ENCODE measurements at regions not wholly inside any gene's neighbourhood (a gene's known extent, or its start where the extent isn't known, plus 50 kb on each side); places are given as distances from the start of the nearest gene placed in this dataset.
"Not testable (repeated sequence)": the region's sequence is repeated elsewhere in the genome, so short reads cannot be mapped to it uniquely, and the experiment has no call there.

GRCh38 chr16:23013484-23013883, 135.8 kb downstream of the USP31 start:
- DNase-seq: peak; percentile 21

DNA sequence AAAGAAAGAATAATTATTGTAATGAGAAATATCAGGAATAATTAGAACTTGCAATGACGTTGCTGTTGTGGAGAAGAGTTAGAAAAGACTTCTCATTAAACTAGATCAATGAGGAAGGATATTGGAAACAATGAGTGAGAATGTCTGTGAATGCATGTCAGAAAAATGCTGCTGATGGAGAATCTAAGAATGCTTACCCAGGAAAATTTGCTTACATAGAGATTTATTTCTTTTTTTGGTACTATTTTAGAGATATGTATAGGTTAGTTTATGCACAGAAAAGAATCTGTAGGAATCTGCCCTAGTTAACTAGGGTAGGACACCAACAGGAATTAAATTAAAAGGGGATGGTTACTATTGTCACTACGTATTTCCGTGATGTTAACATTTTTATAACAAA, 140.2 kb downstream of the USP31 start:
- no peak for DNase-seq

GRCh38 chr16:23008041-23008440, 141.2 kb downstream of the USP31 start:
- no peak for DNase-seq

GRCh38 chr16:23006380-23006779, 142.9 kb downstream of the USP31 start:
- DNase-seq: no peak

GRCh38 chr16:23005951-23006350, 143.3 kb downstream of the USP31 start:
- DNase-seq: no peak

DNA sequence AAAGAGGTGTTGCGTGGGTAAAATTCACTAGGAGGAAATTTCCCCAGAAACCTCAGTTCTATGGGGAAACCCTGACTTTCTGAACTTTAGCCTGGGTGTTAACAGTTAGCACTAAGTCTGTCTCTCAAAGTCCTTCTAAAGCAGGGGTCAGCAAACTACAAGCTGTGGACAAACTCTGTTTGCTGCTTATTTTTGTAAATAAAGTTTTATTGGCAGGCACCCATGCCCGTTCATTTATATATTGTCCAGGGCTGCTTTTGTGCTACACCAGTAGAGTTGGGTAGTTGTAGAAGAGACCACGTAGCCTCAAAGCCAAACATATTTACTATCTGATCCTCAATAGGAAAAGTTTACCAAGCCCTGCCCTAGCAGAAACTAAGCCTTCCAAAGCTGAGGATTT, 159.7 kb downstream of the USP31 start:
- no peak for DNase-seq

DNA sequence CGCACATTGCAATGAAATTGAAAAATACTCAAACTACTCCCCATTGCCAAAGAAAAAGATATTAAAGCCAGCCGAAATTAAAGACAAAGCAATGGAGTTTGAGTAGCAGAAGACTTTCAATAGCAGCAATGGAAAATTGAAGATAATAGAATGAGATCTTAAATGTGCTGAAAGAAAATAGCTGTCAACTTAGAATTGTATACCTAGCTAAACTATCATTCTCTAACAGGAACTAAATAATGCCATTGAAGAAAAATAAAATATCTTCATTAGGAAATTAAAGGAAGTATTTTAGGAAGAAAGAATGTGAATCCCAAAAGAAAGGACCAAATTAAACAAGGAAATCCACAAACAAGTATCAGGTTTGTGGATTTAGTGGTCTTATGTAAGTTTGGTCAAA, 165.6 kb downstream of the USP31 start:
- no peak for DNase-seq

DNA sequence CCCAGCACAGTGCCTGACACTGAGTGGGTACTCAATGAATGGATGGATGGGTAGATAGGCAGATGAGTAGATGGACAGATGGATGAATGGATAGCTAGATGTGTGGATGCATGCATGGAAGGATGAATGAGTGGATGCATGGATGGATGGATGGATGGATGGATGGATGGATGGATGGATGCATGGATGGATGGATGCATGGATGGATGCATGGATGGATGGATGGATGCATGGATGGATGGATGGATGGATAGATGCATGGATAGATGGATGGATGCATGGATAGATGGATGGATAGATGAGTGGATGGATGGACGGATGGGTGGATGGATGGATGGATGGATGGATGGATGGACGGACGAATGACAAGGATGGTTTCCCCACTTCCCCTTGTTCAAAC, 166.6 kb downstream of the HS3ST2 start:
- not testable (repeated sequence) for DNase-seq

- no peak for DNase-seq
Observed at GRCh38 chr16:22979038-22979437, 165.1 kb downstream of the HS3ST2 start.

GRCh38 chr16:22977294-22977697, 163.3 kb downstream of the HS3ST2 start:
- peak; percentile 32 for DNase-seq

GRCh38 chr16:22973522-22973921, 159.6 kb downstream of the HS3ST2 start:
- no peak for DNase-seq

GRCh38 chr16:22971346-22971924, 157.5 kb downstream of the HS3ST2 start:
- no peak for DNase-seq

GRCh38 chr16:22970209-22970865, 156.4 kb downstream of the HS3ST2 start:
- DNase-seq: no peak

DNA sequence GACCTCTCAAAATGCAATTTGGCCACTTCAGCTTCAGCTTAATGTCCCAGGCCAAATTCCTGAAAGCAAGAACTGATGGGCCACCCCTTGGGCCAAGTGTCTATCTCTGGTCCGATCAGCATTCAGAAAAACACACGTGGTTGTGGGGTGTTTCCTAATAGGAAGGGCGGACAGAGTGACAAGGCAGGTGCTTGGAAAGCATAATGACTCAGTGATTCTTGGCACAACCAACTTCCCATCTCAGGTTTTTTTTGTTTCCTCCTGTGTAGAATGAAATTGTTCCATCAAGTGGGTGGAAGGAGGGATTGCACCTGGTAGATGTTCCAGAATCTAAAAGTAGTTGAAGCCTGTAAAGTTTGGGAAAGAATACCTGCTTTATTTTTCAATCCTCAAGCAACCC, 155.6 kb downstream of the HS3ST2 start:
- DNase-seq: no peak

DNA sequence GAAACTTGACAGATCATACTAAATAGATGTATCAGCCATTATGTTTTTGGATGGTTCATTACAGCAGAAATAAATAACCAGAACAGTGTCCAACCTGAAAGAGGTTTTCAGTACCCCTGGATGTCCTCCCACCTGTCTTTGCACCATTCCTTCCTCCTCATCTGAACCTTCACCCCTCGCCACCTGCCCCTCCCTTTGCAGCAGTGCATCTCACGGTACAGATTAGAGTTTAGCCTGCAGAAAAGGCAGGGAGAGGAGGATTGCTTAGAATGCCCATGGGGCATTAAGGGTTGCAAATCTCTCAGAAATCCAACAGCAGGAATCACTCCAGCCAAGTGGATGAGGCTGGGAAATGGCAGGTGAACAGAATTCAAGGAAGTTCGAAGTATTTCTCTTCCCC, 155.0 kb downstream of the HS3ST2 start:
- DNase-seq: no peak

DNA sequence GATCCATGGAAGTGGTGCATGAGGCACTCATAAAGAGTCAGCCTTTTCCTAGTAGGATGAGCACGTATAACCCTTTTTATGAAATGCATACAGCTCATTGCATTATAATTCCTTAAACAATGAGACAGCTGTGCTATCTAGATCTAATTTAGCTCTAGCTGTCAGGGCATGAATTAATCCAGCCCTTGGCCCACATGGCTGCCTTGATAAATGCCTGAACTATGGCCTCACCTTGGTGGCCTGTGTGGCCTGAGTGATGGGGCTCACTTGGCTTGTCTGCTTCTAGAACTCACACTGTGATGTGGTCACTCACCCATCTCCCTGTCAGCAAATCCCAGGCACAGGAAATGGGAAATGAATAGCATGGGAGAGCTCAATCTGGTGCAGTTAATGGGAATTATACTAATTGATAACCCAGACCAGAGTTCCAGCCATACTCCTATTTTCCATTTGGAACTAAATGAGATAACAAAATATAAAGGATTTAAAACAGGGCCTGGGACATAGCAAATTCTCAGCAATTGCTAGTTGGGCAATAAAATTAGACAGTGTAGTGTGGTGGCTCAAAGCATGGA, 153.6 kb downstream of the HS3ST2 start:
- DNase-seq: no peak

All from hematopoietic multipotent progenitor cell treated with erythropoietin and hydrocortisone succinate and interleukin-3 and kit ligand, for 6 days (in vitro differentiated cells).